GM19467 (cell line): ENCODE measurements at regions not wholly inside any gene's neighbourhood (a gene's known extent, or its start where the extent isn't known, plus 50 kb on each side); places are given as distances from the start of the nearest gene placed in this dataset.

Source experiments
- ATAC-seq: cut with Tn5 transposase; IDR thresholded peaks from one replicate; pipeline ENCODE4 v1.9.1; 2021; ENCODE audit warnings: mild to moderate bottlenecking, moderate library complexity; ENCODE audit not compliant: unreplicated experiment

- ATAC-seq = no peak
Observed at GRCh38 chr7:17679458-17679857, 260.8 kb downstream of the SNX13 start.

GRCh38 chr7:17680026-17680425 lies 260.3 kb downstream of the SNX13 start:
- ATAC-seq = no peak

- ATAC-seq = no peak
Observed at GRCh38 chr7:17680943-17681351, 259.3 kb downstream of the SNX13 start.

GRCh38 chr7:17681965-17682364 lies 258.3 kb downstream of the SNX13 start:
- ATAC-seq = no peak

- ATAC-seq = no peak
Observed at GRCh38 chr7:17682586-17682985, 257.7 kb downstream of the SNX13 start.

- no peak for ATAC-seq
Observed at GRCh38 chr7:17685141-17685540, 255.2 kb downstream of the SNX13 start.

GRCh38 chr7:17687361-17687760 lies 252.9 kb downstream of the SNX13 start:
- ATAC-seq = no peak

GRCh38 chr7:17689361-17689902 lies 250.9 kb downstream of the SNX13 start:
- no peak for ATAC-seq

GRCh38 chr7:17690030-17690429 lies 250.3 kb downstream of the SNX13 start:
- peak; percentile 54 for ATAC-seq

GRCh38 chr7:17696422-17696821 lies 243.9 kb downstream of the SNX13 start:
- ATAC-seq = no peak

- ATAC-seq = no peak
Observed at GRCh38 chr7:17697128-17697881, 243.0 kb downstream of the SNX13 start.

- no peak for ATAC-seq
Observed at GRCh38 chr7:17699696-17700095, 240.6 kb downstream of the SNX13 start.

- ATAC-seq = no peak
Observed at GRCh38 chr7:17700138-17700537, 240.2 kb downstream of the SNX13 start.

- no peak for ATAC-seq
Observed at GRCh38 chr7:17706275-17706674, 234.0 kb downstream of the SNX13 start.

- ATAC-seq = peak; percentile 70
Observed at GRCh38 chr7:17706734-17707133, 233.6 kb downstream of the SNX13 start.

- no peak for ATAC-seq
Observed at GRCh38 chr7:17709127-17709526, 231.2 kb downstream of the SNX13 start.

- no peak for ATAC-seq
Observed at GRCh38 chr7:17709599-17709998, 230.7 kb downstream of the SNX13 start.

- no peak for ATAC-seq
Observed at GRCh38 chr7:17710312-17710711, 230.0 kb downstream of the SNX13 start.

- no peak for ATAC-seq
Observed at GRCh38 chr7:17713584-17713983, 226.7 kb downstream of the SNX13 start.

GRCh38 chr7:17716816-17717215 lies 223.5 kb downstream of the SNX13 start:
- ATAC-seq = no peak

GRCh38 chr7:17719998-17720397 lies 220.3 kb downstream of the SNX13 start:
- no peak for ATAC-seq

GRCh38 chr7:17721736-17722285 lies 218.5 kb downstream of the SNX13 start:
- no peak for ATAC-seq
